AG04450 (cell line): ENCODE measurements at regions not wholly inside any gene's neighbourhood (a gene's known extent, or its start where the extent isn't known, plus 50 kb on each side); places are given as distances from the start of the nearest gene placed in this dataset.

Source experiments
- CTCF ChIA-PET: fragments of 300-600, 350-600 bp; formaldehyde crosslinking; extraction: SDS; loops from one replicate; lab custom pipeline; 2022; ENCODE audit warnings: antibody characterized with exemption, inconsistent platforms; lab: Charles Lee
- POLR2A ChIA-PET: fragments of 350-600 bp; formaldehyde crosslinking; extraction: SDS; loops from one replicate; lab custom pipeline; 2021; ENCODE audit warnings: antibody characterized with exemption, inconsistent platforms; lab: Yijun Ruan, JAX
- DNase-seq: peaks from one replicate; pipeline ENCODE4 v3.0.0-alpha.2; 2011; ENCODE audit warnings: low read depth, low spot score
- H3K27ac ChIP-seq: one replicate; pipeline ENCODE4 v1.5.1; 2012; ENCODE audit warnings: low read depth, low read length, control low read depth
- H3K27me3 ChIP-seq: one replicate; pipeline ENCODE4 v1.6.0; 2012; ENCODE audit warnings: low read length; ENCODE audit not compliant: control insufficient read depth, insufficient read depth
- H3K4me3 ChIP-seq: 2 replicates; pipeline ENCODE4 v1.5.1; 2011; ENCODE audit warnings: mild to moderate bottlenecking, low read depth, low read length, control low read depth
- H3K9me3 ChIP-seq: 2 replicates; pipeline ENCODE4 v1.5.1; 2012; ENCODE audit warnings: low read length; ENCODE audit not compliant: control insufficient read depth, insufficient read depth
- TF ChIP-seq, protein P1 (sequence below): IDR thresholded peaks from 2 replicates; pipeline ENCODE4 v1.5.1; 2011; ENCODE audit warnings: low read depth, low read length, control low read depth, inconsistent platforms

DNA sequence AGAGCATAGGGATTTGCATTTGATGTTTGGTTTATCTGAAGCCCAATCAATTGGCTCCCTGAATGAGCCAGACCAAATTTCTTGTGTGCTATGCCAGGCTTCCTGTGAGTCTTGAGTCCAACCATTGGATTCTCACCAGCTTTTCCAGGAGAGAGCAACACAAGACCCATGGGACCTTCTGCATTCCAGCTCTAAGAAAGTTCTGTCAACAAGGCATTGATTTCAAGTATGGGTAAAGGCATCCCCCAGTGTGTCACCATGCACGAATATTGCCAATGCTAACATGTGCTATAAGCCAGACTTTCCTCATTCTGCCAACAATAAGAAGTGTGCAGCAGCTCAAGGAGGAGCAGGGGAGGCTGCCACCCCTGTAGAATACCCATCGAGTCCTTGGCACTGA, 266.6 kb downstream of the ETAA1 start:
- Histone ChIP-seq H3K9me3 (no peaks in the 10 kb centered on the region), H3K4me3 (no peak overlapping the region), H3K27me3 (no peaks in the 10 kb centered on the region), H3K27ac (no peak overlapping the region)
- CTCF ChIA-PET: interaction anchor here (1.4 kb wide), 1 partner anchor 367 kb away, joined by 5 read pairs; no protein-coding TSS in a partner anchor
- POLR2A ChIA-PET: no interaction called here
- TF ChIP-seq, protein P1, sequence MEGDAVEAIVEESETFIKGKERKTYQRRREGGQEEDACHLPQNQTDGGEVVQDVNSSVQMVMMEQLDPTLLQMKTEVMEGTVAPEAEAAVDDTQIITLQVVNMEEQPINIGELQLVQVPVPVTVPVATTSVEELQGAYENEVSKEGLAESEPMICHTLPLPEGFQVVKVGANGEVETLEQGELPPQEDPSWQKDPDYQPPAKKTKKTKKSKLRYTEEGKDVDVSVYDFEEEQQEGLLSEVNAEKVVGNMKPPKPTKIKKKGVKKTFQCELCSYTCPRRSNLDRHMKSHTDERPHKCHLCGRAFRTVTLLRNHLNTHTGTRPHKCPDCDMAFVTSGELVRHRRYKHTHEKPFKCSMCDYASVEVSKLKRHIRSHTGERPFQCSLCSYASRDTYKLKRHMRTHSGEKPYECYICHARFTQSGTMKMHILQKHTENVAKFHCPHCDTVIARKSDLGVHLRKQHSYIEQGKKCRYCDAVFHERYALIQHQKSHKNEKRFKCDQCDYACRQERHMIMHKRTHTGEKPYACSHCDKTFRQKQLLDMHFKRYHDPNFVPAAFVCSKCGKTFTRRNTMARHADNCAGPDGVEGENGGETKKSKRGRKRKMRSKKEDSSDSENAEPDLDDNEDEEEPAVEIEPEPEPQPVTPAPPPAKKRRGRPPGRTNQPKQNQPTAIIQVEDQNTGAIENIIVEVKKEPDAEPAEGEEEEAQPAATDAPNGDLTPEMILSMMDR: no peak
- DNase-seq: no peak

DNA sequence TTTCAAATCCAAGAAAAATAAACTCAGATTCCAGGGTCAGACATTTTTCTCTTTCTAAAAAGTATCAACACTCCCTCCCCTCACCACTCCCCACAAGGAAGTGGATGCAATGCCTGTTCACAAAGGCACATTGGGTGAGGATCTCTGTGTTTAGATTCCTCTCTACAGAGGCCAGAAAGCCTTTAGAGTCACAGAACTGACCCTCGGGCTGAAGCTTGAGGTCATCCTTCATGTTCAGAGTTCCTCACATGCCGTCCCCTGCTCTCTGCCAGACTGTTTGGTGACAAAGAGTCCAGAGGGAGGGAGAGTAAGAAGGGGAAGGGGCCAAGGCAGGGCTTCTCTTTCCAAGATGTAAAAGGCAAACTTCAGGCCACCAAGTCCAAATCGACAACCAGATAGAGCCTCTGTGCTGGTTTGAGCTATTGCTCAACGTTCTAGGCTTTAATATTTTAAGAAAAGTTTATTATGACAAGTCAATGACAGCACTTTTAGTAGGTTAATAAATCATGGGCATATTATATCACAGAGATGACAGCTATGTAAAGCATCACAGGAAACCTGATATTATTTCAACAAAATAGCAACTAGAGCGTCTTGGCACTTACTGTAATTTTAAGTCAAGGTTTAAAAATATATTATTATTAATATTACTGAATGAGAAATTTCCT, 269.4 kb downstream of the ETAA1 start:
- ChIA-PET CTCF (no interaction called here), POLR2A (no interaction called here)
- H3K27me3 ChIP-seq: no peaks in the 10 kb centered on the region
- no peak overlapping the region for H3K4me3 ChIP-seq
- H3K9me3 ChIP-seq: no peaks in the 10 kb centered on the region
- H3K27ac ChIP-seq: no peak overlapping the region
- no peak for DNase-seq
- TF ChIP-seq, protein P1: no peak

DNA sequence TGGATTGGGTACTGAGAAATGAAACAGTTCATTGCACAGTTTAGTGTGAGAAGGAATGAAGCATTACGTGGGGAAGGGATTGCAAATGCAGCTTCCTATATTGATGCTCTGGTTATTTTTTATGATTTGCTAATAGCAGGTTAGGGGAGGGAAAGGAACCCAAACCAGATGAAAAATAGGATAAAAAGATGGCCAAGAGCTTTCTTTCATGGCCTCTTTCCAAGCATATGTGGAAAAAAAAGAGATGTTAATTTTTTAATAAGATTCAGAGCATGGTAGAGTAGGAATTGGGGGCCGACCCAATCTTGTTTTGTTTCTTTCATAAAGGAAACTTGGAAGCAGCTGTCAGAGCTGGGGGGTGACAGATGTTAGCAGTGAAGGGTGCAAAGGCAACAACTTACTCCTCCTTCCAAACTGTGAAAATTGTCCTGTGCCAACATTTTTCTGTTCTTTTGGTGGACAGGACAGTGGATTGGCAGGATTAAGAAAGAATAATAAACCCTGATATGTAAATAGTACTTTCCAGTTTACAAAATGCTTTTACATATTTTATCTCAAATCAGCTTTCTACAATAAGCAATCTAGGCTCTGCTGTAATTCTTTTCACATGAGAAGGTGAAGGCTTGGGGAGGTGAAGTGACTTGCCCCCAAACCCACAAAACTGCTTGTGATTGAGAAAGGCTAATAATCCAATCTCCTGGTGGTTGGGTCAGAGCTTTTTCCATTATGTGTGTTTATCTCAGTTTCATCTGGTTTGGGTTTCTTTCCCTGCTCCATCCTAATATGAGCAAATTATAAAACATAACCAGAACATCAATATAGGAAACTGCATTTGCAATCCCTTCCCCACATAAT, 270.1 kb downstream of the ETAA1 start:
- Histone ChIP-seq H3K27me3 (no peaks in the 10 kb centered on the region), H3K27ac (no peak overlapping the region), H3K4me3 (no peak overlapping the region), H3K9me3 (no peaks in the 10 kb centered on the region)
- POLR2A ChIA-PET: interaction anchor here (0.6 kb wide), 1 partner anchor 89 kb away, joined by 3 read pairs; no protein-coding TSS in a partner anchor
- no peak for DNase-seq
- TF ChIP-seq, protein P1: no peak
- CTCF ChIA-PET: interaction anchor here (0.6 kb wide), 1 partner anchor 364 kb away, joined by 3 read pairs; no protein-coding TSS in a partner anchor

DNA sequence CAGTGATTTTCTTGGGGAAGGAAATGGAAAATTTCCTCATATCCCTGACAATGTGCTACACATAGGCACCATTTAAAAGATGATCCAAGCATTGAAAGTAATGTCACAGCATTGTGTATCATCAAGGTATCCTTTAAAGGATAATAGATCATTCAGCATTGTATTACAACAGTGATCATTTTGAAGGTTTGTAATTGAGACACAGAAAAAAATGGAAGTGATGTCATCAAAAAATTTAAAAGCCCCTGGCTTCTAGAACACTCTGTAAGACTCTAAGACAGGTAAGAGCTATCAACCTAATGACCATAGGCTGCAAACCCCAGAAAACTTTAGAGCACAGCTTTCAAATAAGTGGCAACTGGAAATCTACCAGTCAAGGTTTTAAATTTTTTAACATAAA, 271.4 kb downstream of the ETAA1 start:
- Histone ChIP-seq H3K9me3 (no peaks in the 10 kb centered on the region), H3K4me3 (no peak overlapping the region), H3K27ac (no peak overlapping the region), H3K27me3 (no peaks in the 10 kb centered on the region)
- CTCF ChIA-PET: no interaction called here
- TF ChIP-seq, protein P1: no peak
- POLR2A ChIA-PET: no interaction called here
- no peak for DNase-seq

DNA sequence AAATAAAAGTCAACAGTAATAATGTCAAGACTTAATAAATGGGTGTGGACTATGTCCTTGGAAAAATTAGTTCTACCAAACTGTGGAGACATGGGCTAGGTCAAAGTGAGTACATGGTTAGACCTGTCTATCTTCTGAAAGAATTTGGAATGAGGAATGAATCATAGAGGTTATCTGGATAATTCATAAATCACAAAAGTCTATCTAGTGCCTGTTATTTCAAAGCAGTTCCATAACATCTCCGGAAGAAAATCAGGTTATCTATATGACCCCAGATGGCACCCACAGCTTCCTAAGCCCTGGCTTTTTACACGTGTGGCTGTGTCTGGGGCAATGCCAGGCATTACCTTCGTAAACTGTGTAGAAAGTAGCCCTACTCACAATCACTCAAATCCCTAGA, 272.0 kb downstream of the ETAA1 start:
- no peak for DNase-seq
- Histone ChIP-seq H3K27me3 (no peaks in the 10 kb centered on the region), H3K4me3 (no peak overlapping the region), H3K9me3 (no peaks in the 10 kb centered on the region), H3K27ac (no peak overlapping the region)
- TF ChIP-seq, protein P1: no peak
- POLR2A ChIA-PET: no interaction called here
- CTCF ChIA-PET: interaction anchor here (0.7 to 1.2 kb wide), 3 partner anchors 18 to 362 kb away, joined by 3 read pairs; no protein-coding TSS in a partner anchor
